DMS79 treated with DMSO at 0.1 percent for 48 hours (cell line): ENCODE measurements at regions not wholly inside any gene's neighbourhood (a gene's known extent, or its start where the extent isn't known, plus 50 kb on each side); places are given as distances from the start of the nearest gene placed in this dataset.

ENCODE experiments used
- DNase-seq: peaks from one replicate; lab custom pipeline; 2025; lab: John Stamatoyannopoulos, UW

DNA sequence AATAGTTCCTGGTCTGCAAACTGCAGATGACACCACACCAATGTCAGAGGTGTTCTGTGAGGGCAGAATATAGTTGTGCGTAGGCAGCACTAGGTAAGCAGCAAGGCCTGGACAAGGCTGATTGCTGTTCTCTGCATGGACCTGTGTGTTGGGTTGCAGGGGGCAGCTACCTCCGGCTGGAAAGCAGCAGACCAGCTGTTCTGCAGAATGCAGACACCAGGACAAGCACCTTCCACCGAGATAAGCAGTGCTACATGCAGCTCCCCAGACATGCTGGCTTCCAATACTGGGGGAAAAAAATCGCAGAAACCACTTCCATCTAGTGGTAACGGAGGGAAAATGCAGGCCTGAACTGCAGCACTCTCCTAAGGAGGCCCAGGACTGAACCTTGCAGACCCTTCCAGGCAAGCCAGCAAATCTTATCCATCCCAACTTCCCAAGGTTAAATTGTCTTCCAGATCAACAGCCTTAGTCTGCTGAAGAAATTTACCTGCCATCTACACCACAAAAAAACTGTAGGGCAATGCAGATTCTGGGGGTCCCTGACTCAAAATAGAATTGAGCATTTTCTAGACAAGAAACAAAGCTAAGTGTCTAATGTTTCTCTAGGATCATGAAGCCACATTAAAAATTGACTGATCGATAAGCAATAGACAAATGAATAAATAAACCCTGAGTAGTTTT is 50.5 kb upstream of the COBL start:
- peak; percentile 68 for DNase-seq
